BLaER1 treated with 17β-estradiol and CSF1 and Interleukin-3, amounts not matched to agents 10 nM and 100 nM (cell line): ENCODE measurements at regions not wholly inside any gene's neighbourhood (a gene's known extent, or its start where the extent isn't known, plus 50 kb on each side); places are given as distances from the start of the nearest gene placed in this dataset.

Experiments
- H3K27ac ChIP-seq, 11 experiments: shearing (Covaris generic); formaldehyde crosslinking; 2 replicates each; pipeline ENCODE4 v1.8.1; 2022
- H3K27me3 ChIP-seq, 11 experiments: shearing (Covaris generic); formaldehyde crosslinking; 2 replicates each; pipeline ENCODE4 v1.8.1; 2022
- H3K36me3 ChIP-seq, 11 experiments: shearing (Covaris generic); formaldehyde crosslinking; 2 replicates each; pipeline ENCODE4 v1.8.1; 2022
- H3K4me1 ChIP-seq, 10 experiments: shearing (Covaris generic); formaldehyde crosslinking; 2 replicates each; pipeline ENCODE4 v1.8.1; 2022
- H3K4me2 ChIP-seq, 11 experiments: shearing (Covaris generic); formaldehyde crosslinking; 2 replicates each; pipeline ENCODE4 v1.8.1; 2022
- H3K4me3 ChIP-seq, 10 experiments: shearing (Covaris generic); formaldehyde crosslinking; 2 replicates each; pipeline ENCODE4 v1.8.1; 2022
- H3K9ac ChIP-seq, 11 experiments: shearing (Covaris generic); formaldehyde crosslinking; 2 replicates each; pipeline ENCODE4 v1.8.1; 2022
- H3K9me3 ChIP-seq, 11 experiments: shearing (Covaris generic); formaldehyde crosslinking; replicated peaks in 1 of 11; 2 replicates each; pipeline ENCODE4 v1.8.1; 2022
- H4K20me1 ChIP-seq, 11 experiments: shearing (Covaris generic); formaldehyde crosslinking; 2 replicates each; pipeline ENCODE4 v1.8.1; 2022
- Cebpa-rat ChIP-seq, 11 experiments: shearing (Covaris generic); IDR thresholded peaks; 2 replicates each; pipeline ENCODE4 v1.8.1; 2022

- no peak overlapping the region for H3K27ac ChIP-seq
- no peaks in the 10 kb centered on the region for H3K4me1 ChIP-seq
- H3K4me3 ChIP-seq: no peak overlapping the region
- no peaks in the 10 kb centered on the region for H3K36me3 ChIP-seq
- H3K4me2 ChIP-seq: no peak overlapping the region
- H3K9ac ChIP-seq: no peak overlapping the region
- H4K20me1 ChIP-seq: no peaks in the 10 kb centered on the region
- H3K27me3 ChIP-seq: no peaks in the 10 kb centered on the region
- TF ChIP-seq Cebpa-rat (IDR thresholded peaks at IDR 0.05): no peak
- no peaks in the 10 kb centered on the region for H3K9me3 ChIP-seq
Measured at GRCh38 chr4:161329852-161330251, 833.9 kb downstream of the FSTL5 start.

- H3K9ac ChIP-seq: no peak overlapping the region
- no peaks in the 10 kb centered on the region for H4K20me1 ChIP-seq
- no peak overlapping the region for H3K27ac ChIP-seq
- H3K4me2 ChIP-seq: no peak overlapping the region
- H3K4me1 ChIP-seq: no peaks in the 10 kb centered on the region
- no peak for TF ChIP-seq Cebpa-rat (IDR thresholded peaks at IDR 0.05)
- H3K27me3 ChIP-seq: no peaks in the 10 kb centered on the region
- H3K36me3 ChIP-seq: no peaks in the 10 kb centered on the region
- H3K9me3 ChIP-seq: no peaks in the 10 kb centered on the region
- H3K4me3 ChIP-seq: no peak overlapping the region
Measured at GRCh38 chr4:161321706-161322105, 842.1 kb downstream of the FSTL5 start.

GRCh38 chr4:161320377-161320776 lies 843.4 kb downstream of the FSTL5 start:
- H3K36me3 ChIP-seq: no peaks in the 10 kb centered on the region
- H3K4me3 ChIP-seq: no peak overlapping the region
- H3K9me3 ChIP-seq: no peaks in the 10 kb centered on the region
- no peak for TF ChIP-seq Cebpa-rat (IDR thresholded peaks at IDR 0.05)
- no peak overlapping the region for H3K4me2 ChIP-seq
- no peaks in the 10 kb centered on the region for H4K20me1 ChIP-seq
- H3K9ac ChIP-seq: no peak overlapping the region
- H3K27ac ChIP-seq: no peak overlapping the region
- H3K27me3 ChIP-seq: no peaks in the 10 kb centered on the region
- H3K4me1 ChIP-seq: no peaks in the 10 kb centered on the region

GRCh38 chr4:161317000-161317399 lies 846.8 kb downstream of the FSTL5 start:
- H3K4me2 ChIP-seq: no peak overlapping the region
- no peaks in the 10 kb centered on the region for H3K27me3 ChIP-seq
- no peaks in the 10 kb centered on the region for H3K36me3 ChIP-seq
- no peaks in the 10 kb centered on the region for H4K20me1 ChIP-seq
- H3K4me3 ChIP-seq: no peak overlapping the region
- no peaks in the 10 kb centered on the region for H3K4me1 ChIP-seq
- H3K9me3 ChIP-seq: no peaks in the 10 kb centered on the region
- H3K27ac ChIP-seq: no peak overlapping the region
- no peak overlapping the region for H3K9ac ChIP-seq
- no peak for TF ChIP-seq Cebpa-rat (IDR thresholded peaks at IDR 0.05)

- Histone ChIP-seq H3K27me3 (no peaks in the 10 kb centered on the region), H3K4me2 (no peak overlapping the region), H3K4me1 (no peaks in the 10 kb centered on the region), H3K4me3 (no peak overlapping the region), H3K9ac (no peak overlapping the region), H3K9me3 (no peaks in the 10 kb centered on the region), H4K20me1 (no peaks in the 10 kb centered on the region), H3K36me3 (no peaks in the 10 kb centered on the region), H3K27ac (no peak overlapping the region)
- TF ChIP-seq Cebpa-rat (IDR thresholded peaks at IDR 0.05): no peak
Measured at GRCh38 chr4:161314371-161314770, 849.4 kb downstream of the FSTL5 start.

GRCh38 chr4:161303551-161303950 lies 860.2 kb downstream of the FSTL5 start:
- Histone ChIP-seq H3K27ac (no peak overlapping the region), H3K27me3 (no peaks in the 10 kb centered on the region), H3K4me2 (no peak overlapping the region), H3K4me3 (no peak overlapping the region), H3K9ac (no peak overlapping the region), H3K9me3 (peaks cover 0 to 19% (median 0%) of the 10 kb centered on the region in 11 experiments; a peak in 4 of 22 replicates), H3K4me1 (no peaks in the 10 kb centered on the region), H3K36me3 (no peaks in the 10 kb centered on the region), H4K20me1 (no peaks in the 10 kb centered on the region)
- no peak for TF ChIP-seq Cebpa-rat (IDR thresholded peaks at IDR 0.05)

- H3K4me3 ChIP-seq: no peak overlapping the region
- no peak for TF ChIP-seq Cebpa-rat (IDR thresholded peaks at IDR 0.05)
- no peak overlapping the region for H3K4me2 ChIP-seq
- H3K4me1 ChIP-seq: no peaks in the 10 kb centered on the region
- H4K20me1 ChIP-seq: no peaks in the 10 kb centered on the region
- peaks cover 19 to 29% (median 26%) of the 10 kb centered on the region in 11 experiments for H3K9me3 ChIP-seq
- no peak overlapping the region for H3K9ac ChIP-seq
- H3K36me3 ChIP-seq: no peaks in the 10 kb centered on the region
- no peaks in the 10 kb centered on the region for H3K27me3 ChIP-seq
- H3K27ac ChIP-seq: no peak overlapping the region
Measured at GRCh38 chr4:161291222-161291621, 872.6 kb downstream of the FSTL5 start.

- Histone ChIP-seq H3K4me3 (no peak overlapping the region), H3K4me2 (no peak overlapping the region), H3K9ac (no peak overlapping the region), H3K4me1 (no peaks in the 10 kb centered on the region), H3K27me3 (no peaks in the 10 kb centered on the region), H3K9me3 (peaks cover 19 to 29% (median 23%) of the 10 kb centered on the region in 11 experiments), H3K27ac (no peak overlapping the region), H3K36me3 (no peaks in the 10 kb centered on the region), H4K20me1 (no peaks in the 10 kb centered on the region)
- no peak for TF ChIP-seq Cebpa-rat (IDR thresholded peaks at IDR 0.05)
Measured at GRCh38 chr4:161287678-161288352, 876.0 kb downstream of the FSTL5 start.

- Histone ChIP-seq H3K9ac (no peak overlapping the region), H4K20me1 (no peaks in the 10 kb centered on the region), H3K4me2 (no peak overlapping the region), H3K36me3 (no peaks in the 10 kb centered on the region), H3K9me3 (peaks cover 4 to 11% (median 8%) of the 10 kb centered on the region in 11 experiments; a peak in 12 of 22 replicates), H3K4me1 (no peaks in the 10 kb centered on the region), H3K4me3 (no peak overlapping the region), H3K27me3 (no peaks in the 10 kb centered on the region), H3K27ac (no peak overlapping the region)
- no peak for TF ChIP-seq Cebpa-rat (IDR thresholded peaks at IDR 0.05)
Measured at GRCh38 chr4:161285461-161285860, 878.3 kb downstream of the FSTL5 start.

GRCh38 chr4:161280929-161281328 lies 882.9 kb downstream of the FSTL5 start:
- Histone ChIP-seq H3K27ac (no peak overlapping the region), H3K36me3 (no peaks in the 10 kb centered on the region), H4K20me1 (no peaks in the 10 kb centered on the region), H3K9ac (no peak overlapping the region), H3K4me1 (no peaks in the 10 kb centered on the region), H3K4me2 (no peak overlapping the region), H3K27me3 (no peaks in the 10 kb centered on the region), H3K9me3 (peaks cover 10 to 19% (median 16%) of the 10 kb centered on the region in 11 experiments; a peak in 20 of 22 replicates), H3K4me3 (no peak overlapping the region)
- no peak for TF ChIP-seq Cebpa-rat (IDR thresholded peaks at IDR 0.05)
